Type B pancreatic cell (in vitro differentiated cells): ENCODE measurements at regions not wholly inside any gene's neighbourhood (a gene's known extent, or its start where the extent isn't known, plus 50 kb on each side); places are given as distances from the start of the nearest gene placed in this dataset.

Experiments used
- DNase-seq: peaks from one replicate; pipeline ENCODE4 v3.0.0; 2021; ENCODE audit warnings: mixed read lengths; ENCODE audit not compliant: unreplicated experiment; ENCODE audit errors: extremely low spot score
- H3K27ac Mint-ChIP-seq: 2 replicates; pipeline ENCODE4 v1.8.0; 2021; ENCODE audit warnings: mild to moderate bottlenecking, mixed read lengths
- H3K27me3 Mint-ChIP-seq: 2 replicates; pipeline ENCODE4 v1.8.0; 2021; ENCODE audit warnings: mixed read lengths
- H3K36me3 Mint-ChIP-seq: 2 replicates; pipeline ENCODE4 v1.8.0; 2021; ENCODE audit warnings: mixed read lengths
- H3K4me1 Mint-ChIP-seq: one replicate; pipeline ENCODE4 v1.8.0; 2021; ENCODE audit warnings: mixed read lengths; ENCODE audit not compliant: unreplicated experiment
- H3K4me3 Mint-ChIP-seq: 2 replicates; pipeline ENCODE4 v1.8.0; 2021; ENCODE audit warnings: mild to moderate bottlenecking, mixed read lengths
- H3K9me3 Mint-ChIP-seq: 2 replicates; pipeline ENCODE4 v1.8.0; 2021; ENCODE audit warnings: mixed read lengths
- TF ChIP-seq, protein P1 (sequence below): fragments of 200-600 bp; sonication (generic); conservative IDR thresholded peaks from 2 replicates; pipeline ENCODE4 v1.5.0; 2021; ENCODE audit warnings: antibody characterized with exemption, mild to moderate bottlenecking

DNA sequence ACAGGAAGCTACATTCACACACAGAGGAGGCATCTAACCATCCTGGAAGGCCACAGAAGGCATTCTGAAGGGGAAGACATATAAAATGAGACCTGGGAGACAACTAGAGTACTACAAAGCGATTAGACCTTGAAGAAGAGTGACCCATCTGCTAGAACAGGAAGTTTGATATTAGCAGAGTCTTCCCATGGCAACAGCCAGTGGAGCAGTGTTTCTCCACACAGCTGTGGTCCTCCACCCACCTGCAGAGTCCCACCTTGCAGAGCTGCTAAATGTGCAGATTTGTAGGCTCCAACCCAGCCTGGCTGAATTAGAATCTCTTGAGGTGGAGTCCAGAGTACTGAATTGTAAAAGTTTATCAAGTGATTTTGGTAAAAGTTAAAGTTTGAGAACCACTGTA is 267.0 kb downstream of the CETN3 start:
- TF ChIP-seq, protein P1, sequence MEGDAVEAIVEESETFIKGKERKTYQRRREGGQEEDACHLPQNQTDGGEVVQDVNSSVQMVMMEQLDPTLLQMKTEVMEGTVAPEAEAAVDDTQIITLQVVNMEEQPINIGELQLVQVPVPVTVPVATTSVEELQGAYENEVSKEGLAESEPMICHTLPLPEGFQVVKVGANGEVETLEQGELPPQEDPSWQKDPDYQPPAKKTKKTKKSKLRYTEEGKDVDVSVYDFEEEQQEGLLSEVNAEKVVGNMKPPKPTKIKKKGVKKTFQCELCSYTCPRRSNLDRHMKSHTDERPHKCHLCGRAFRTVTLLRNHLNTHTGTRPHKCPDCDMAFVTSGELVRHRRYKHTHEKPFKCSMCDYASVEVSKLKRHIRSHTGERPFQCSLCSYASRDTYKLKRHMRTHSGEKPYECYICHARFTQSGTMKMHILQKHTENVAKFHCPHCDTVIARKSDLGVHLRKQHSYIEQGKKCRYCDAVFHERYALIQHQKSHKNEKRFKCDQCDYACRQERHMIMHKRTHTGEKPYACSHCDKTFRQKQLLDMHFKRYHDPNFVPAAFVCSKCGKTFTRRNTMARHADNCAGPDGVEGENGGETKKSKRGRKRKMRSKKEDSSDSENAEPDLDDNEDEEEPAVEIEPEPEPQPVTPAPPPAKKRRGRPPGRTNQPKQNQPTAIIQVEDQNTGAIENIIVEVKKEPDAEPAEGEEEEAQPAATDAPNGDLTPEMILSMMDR: no peak
- no peak for DNase-seq
- Mint-ChIP-seq H3K9me3 (no peaks in the 10 kb centered on the region), H3K4me1 (no peaks in the 10 kb centered on the region), H3K27me3 (no peaks in the 10 kb centered on the region), H3K27ac (no peak overlapping the region), H3K4me3 (no peak overlapping the region), H3K36me3 (no peaks in the 10 kb centered on the region)

DNA sequence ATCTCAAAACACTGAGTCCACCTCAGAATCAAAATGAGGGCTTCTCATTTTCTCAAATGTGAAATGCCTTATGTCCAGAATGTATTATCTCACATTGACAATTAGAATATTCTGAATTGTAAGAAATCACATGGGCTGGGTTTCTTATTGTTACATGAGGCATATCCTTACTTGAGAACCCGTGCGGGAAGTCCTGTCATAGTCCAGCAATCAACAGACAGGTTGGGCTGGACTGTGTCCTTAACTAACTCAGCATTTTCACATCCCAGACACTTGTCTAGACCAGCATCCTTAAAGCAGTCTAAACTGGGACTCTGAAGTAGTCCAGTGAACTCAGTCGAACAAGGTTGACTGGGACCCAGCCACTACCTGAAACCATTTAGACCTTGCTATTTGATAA is 267.6 kb downstream of the CETN3 start:
- Mint-ChIP-seq H3K36me3 (no peaks in the 10 kb centered on the region), H3K4me1 (no peaks in the 10 kb centered on the region), H3K9me3 (no peaks in the 10 kb centered on the region), H3K4me3 (no peak overlapping the region), H3K27me3 (no peaks in the 10 kb centered on the region), H3K27ac (no peak overlapping the region)
- no peak for DNase-seq
- TF ChIP-seq, protein P1: no peak

DNA sequence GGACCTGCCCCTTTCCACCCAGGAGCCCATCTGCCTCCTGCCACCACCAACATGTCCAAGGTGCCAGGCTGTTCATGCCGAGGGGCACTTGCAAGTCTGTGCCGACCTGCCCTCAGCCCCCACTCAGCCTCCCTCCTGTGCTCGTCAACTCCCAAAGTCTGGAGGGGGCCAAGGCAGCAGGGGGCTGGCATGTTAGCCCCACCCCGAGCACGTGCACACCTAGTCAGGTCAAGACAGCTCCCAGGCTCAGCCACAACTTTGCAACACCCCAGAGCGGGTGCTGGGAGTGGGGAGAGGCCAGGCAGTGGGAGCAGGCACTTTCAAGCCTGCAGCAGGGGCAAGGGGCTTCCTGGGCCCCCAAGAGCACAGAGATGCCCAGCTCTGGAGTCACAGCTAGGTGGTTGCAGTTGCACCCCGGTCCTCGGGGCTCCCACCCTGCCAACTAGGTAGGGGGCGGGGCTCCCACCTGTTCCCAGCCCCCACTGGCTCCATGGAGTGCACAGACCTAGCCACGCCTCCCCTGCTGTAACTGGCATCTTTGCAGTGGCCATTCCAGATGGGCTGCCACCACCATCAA is 272.5 kb downstream of the CETN3 start:
- TF ChIP-seq, protein P1: no peak
- no peaks in the 10 kb centered on the region for H3K9me3 Mint-ChIP-seq
- H3K4me1 Mint-ChIP-seq: no peaks in the 10 kb centered on the region
- H3K27ac Mint-ChIP-seq: no peak overlapping the region
- no peaks in the 10 kb centered on the region for H3K27me3 Mint-ChIP-seq
- no peak overlapping the region for H3K4me3 Mint-ChIP-seq
- no peak for DNase-seq
- H3K36me3 Mint-ChIP-seq: no peaks in the 10 kb centered on the region

DNA sequence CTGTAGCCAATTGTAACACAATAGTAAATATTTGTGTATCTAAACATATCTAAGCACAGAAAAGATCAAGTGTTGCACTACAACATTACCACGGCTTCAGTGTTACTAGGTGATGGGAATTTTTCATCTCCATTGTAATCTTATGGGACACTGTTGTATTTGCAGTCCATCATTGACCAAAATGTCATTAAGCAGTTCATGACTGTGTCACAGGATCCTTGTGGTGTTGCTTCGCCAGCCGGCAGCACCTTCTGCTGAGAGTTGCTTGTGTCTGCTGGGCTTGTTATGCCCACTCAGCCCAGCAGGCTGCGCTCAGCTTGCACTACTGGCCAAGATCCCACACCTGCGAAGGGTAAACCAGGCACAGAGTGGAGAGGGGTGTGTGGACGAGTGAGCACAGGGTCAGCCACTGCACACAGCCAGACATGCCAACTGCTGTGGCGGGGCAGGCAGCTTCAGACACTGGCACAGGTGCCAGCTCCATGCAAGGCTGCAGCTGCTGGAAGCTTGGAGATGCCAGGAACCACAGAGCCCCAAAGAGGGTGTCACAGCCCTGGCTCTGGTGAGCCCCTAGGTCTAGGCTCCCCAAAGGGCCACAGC is 273.7 kb downstream of the CETN3 start:
- H3K27me3 Mint-ChIP-seq: no peaks in the 10 kb centered on the region
- TF ChIP-seq, protein P1: peak; percentile 47
- H3K27ac Mint-ChIP-seq: no peak overlapping the region
- no peak overlapping the region for H3K4me3 Mint-ChIP-seq
- no peaks in the 10 kb centered on the region for H3K9me3 Mint-ChIP-seq
- no peaks in the 10 kb centered on the region for H3K36me3 Mint-ChIP-seq
- DNase-seq: no peak
- no peaks in the 10 kb centered on the region for H3K4me1 Mint-ChIP-seq

DNA sequence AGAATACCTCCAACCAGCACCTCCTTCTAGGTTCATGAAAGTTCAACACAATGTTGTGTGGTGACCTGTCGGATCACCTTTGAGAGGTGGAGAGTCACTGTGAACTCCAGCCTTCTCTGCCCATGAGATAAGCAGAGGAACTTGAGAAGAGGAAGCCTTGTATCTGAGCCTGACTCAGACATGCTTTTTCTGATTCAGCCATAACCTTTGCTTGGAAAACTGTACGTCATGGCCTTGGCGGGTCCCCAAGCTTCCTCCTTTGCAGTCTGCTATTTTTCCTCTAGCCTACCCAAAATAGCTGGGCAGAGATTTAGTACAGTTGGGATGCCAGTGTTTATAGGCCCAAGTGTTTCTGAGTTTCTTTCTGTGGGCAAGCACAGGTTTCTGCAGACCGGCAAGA is 274.7 kb downstream of the CETN3 start:
- no peak overlapping the region for H3K4me3 Mint-ChIP-seq
- no peaks in the 10 kb centered on the region for H3K4me1 Mint-ChIP-seq
- TF ChIP-seq, protein P1: no peak
- H3K36me3 Mint-ChIP-seq: no peaks in the 10 kb centered on the region
- no peak for DNase-seq
- H3K27me3 Mint-ChIP-seq: no peaks in the 10 kb centered on the region
- H3K27ac Mint-ChIP-seq: no peak overlapping the region
- H3K9me3 Mint-ChIP-seq: no peaks in the 10 kb centered on the region
